Suprapubic skin (tissue), 3 donors: ENCODE measurements at regions not wholly inside any gene's neighbourhood (a gene's known extent, or its start where the extent isn't known, plus 50 kb on each side); places are given as distances from the start of the nearest gene placed in this dataset.

Experiments
- POLR2AphosphoS5 ChIP-seq, 3 donors: sonication (generic); formaldehyde crosslinking; IDR thresholded peaks; one replicate each; pipeline ENCODE4 v1.6.1; 2017; ENCODE audit warnings: antibody characterized with exemption in 3 of 3
- TF ChIP-seq, protein P1 (sequence below), 2 donors: fragments of 200-600 bp in 1 of 2; fragments of 450-650 bp in 1 of 2; sonication (generic) in 1 of 2; IDR thresholded peaks; one replicate each; pipeline ENCODE4 v1.5.1; 2016 to 2019; ENCODE audit warnings: antibody characterized with exemption in 2 of 2, mild to moderate bottlenecking in 1 of 2, moderate library complexity in 1 of 2

DNA sequence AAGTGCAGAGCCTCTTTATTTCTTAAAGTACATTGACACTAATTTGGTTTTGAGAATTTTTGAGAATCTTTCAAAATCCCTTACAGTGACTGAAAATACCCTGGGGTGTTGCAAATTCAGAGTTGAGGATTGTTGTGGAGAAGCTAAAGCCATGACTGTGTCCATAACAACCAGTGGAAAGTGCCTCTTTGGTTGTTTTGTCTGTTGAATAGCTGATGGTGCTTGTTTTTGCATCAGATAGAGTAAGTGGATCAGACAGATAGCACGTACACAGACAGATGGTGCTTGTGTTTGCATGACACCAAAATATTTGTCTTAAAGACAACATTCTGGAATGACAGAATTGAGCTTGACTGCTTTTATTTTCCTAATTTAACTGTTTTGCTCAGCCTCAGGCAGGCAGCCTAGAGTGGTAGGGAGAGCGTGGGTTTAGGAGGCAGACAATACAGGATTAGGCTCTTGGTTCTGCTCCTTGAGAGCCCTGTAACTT, 265.0 kb downstream of the IL20RB start:
- TF ChIP-seq POLR2AphosphoS5 (IDR thresholded peaks at IDR 0.05) = no peak
- TF ChIP-seq, protein P1, sequence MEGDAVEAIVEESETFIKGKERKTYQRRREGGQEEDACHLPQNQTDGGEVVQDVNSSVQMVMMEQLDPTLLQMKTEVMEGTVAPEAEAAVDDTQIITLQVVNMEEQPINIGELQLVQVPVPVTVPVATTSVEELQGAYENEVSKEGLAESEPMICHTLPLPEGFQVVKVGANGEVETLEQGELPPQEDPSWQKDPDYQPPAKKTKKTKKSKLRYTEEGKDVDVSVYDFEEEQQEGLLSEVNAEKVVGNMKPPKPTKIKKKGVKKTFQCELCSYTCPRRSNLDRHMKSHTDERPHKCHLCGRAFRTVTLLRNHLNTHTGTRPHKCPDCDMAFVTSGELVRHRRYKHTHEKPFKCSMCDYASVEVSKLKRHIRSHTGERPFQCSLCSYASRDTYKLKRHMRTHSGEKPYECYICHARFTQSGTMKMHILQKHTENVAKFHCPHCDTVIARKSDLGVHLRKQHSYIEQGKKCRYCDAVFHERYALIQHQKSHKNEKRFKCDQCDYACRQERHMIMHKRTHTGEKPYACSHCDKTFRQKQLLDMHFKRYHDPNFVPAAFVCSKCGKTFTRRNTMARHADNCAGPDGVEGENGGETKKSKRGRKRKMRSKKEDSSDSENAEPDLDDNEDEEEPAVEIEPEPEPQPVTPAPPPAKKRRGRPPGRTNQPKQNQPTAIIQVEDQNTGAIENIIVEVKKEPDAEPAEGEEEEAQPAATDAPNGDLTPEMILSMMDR (IDR thresholded peaks at IDR 0.05) = no peak
